Panc1 (cell line): ENCODE measurements at regions not wholly inside any gene's neighbourhood (a gene's known extent, or its start where the extent isn't known, plus 50 kb on each side); places are given as distances from the start of the nearest gene placed in this dataset.

ENCODE experiments used
- POLR2AphosphoS5 ChIP-seq: IDR thresholded peaks from 2 replicates; pipeline ENCODE4 v1.6.1; 2012; ENCODE audit warnings: mild to moderate bottlenecking, low read depth, low read length, moderate library complexity
- TF ChIP-seq, protein P1 (sequence below): fragments of 450-650 bp; IDR thresholded peaks from 2 replicates; pipeline ENCODE4 v1.5.1; 2017; ENCODE audit warnings: mild to moderate bottlenecking

DNA sequence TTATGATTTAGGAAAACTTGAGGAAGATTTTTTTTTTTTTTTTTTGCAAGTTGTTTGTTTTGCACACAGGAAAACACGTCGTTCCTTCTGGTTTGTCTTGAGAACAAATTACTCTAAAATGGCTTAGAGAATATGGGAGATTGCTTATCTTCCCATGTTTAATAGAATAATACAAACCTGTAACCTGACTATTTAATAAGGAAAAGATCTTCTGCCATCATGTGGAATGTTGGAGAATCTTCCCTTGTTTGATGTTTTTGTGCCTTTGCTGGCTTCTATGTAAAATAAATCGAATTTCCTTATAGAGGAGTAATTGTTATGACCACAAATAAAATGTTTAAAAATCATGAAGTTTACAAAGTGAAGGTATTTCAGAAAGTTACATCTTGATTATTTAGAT, 818.8 kb downstream of the GATA3 start:
- TF ChIP-seq, protein P1, sequence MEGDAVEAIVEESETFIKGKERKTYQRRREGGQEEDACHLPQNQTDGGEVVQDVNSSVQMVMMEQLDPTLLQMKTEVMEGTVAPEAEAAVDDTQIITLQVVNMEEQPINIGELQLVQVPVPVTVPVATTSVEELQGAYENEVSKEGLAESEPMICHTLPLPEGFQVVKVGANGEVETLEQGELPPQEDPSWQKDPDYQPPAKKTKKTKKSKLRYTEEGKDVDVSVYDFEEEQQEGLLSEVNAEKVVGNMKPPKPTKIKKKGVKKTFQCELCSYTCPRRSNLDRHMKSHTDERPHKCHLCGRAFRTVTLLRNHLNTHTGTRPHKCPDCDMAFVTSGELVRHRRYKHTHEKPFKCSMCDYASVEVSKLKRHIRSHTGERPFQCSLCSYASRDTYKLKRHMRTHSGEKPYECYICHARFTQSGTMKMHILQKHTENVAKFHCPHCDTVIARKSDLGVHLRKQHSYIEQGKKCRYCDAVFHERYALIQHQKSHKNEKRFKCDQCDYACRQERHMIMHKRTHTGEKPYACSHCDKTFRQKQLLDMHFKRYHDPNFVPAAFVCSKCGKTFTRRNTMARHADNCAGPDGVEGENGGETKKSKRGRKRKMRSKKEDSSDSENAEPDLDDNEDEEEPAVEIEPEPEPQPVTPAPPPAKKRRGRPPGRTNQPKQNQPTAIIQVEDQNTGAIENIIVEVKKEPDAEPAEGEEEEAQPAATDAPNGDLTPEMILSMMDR = peak; percentile 25; the same call in 1 of the 2 replicates
- TF ChIP-seq POLR2AphosphoS5 = no peak
